ENCODE measurements at regions not wholly inside any gene's neighbourhood (a gene's known extent, or its start where the extent isn't known, plus 50 kb on each side); places are given as distances from the start of the nearest gene placed in this dataset.

DNA sequence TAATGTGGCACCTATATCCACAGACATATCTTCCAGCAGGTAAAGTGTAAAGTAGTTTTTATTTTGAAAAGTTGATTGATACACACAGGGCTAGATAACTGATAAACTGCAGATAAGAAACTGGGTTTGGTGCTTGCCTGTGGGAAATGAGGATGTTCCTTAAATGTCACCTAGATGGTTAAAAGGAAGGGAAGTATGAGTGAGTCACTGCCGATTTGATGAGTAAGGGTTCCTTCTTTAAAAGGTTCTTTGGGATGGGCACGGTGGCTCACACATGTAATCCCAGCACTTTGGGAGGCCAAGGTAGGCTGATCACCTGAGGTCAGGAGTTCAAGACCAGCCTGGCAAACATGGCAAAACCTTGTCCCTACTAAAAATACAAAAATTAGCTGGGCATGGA lies 73.8 kb upstream of the FRY start:
- TF ChIP-seq, protein P1, sequence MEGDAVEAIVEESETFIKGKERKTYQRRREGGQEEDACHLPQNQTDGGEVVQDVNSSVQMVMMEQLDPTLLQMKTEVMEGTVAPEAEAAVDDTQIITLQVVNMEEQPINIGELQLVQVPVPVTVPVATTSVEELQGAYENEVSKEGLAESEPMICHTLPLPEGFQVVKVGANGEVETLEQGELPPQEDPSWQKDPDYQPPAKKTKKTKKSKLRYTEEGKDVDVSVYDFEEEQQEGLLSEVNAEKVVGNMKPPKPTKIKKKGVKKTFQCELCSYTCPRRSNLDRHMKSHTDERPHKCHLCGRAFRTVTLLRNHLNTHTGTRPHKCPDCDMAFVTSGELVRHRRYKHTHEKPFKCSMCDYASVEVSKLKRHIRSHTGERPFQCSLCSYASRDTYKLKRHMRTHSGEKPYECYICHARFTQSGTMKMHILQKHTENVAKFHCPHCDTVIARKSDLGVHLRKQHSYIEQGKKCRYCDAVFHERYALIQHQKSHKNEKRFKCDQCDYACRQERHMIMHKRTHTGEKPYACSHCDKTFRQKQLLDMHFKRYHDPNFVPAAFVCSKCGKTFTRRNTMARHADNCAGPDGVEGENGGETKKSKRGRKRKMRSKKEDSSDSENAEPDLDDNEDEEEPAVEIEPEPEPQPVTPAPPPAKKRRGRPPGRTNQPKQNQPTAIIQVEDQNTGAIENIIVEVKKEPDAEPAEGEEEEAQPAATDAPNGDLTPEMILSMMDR (IDR thresholded peaks at IDR 0.05), result no peak
- TF ChIP-seq EZH2 (IDR thresholded peaks at IDR 0.05; ENCODE audit: borderline replicate concordance, insufficient read depth, low read depth, low read length, poor library complexity, severe bottlenecking), result no peak

All from B cell (primary cell).